ENCODE measurements at regions not wholly inside any gene's neighbourhood (a gene's known extent, or its start where the extent isn't known, plus 50 kb on each side); places are given as distances from the start of the nearest gene placed in this dataset.

GRCh38 chr5:60473654-60474053 is 226.3 kb downstream of the DEPDC1B start (continued):
- TF ChIP-seq, protein P1, sequence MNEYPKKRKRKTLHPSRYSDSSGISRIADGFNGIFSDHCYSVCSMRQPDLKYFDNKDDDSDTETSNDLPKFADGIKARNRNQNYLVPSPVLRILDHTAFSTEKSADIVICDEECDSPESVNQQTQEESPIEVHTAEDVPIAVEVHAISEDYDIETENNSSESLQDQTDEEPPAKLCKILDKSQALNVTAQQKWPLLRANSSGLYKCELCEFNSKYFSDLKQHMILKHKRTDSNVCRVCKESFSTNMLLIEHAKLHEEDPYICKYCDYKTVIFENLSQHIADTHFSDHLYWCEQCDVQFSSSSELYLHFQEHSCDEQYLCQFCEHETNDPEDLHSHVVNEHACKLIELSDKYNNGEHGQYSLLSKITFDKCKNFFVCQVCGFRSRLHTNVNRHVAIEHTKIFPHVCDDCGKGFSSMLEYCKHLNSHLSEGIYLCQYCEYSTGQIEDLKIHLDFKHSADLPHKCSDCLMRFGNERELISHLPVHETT (CRISPR knock-in tag; conservative IDR thresholded peaks at IDR 0.05): no peak
- TF ChIP-seq, protein P2, sequence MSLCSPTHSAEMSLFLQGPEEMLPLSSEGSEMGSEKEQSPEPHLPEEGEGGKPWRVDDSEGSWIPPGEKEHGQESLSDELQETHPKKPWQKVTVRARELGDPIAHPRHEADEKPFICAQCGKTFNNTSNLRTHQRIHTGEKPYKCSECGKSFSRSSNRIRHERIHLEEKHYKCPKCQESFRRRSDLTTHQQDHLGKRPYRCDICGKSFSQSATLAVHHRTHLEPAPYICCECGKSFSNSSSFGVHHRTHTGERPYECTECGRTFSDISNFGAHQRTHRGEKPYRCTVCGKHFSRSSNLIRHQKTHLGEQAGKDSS (CRISPR knock-in tag; IDR thresholded peaks at IDR 0.05; ENCODE audit: borderline replicate concordance, low read depth): no peak
- TF ChIP-seq ZBTB42 (CRISPR knock-in tag; IDR thresholded peaks at IDR 0.05): no peak
- TF ChIP-seq CREB3 (CRISPR knock-in tag; IDR thresholded peaks at IDR 0.05): no peak
- TF ChIP-seq IRX3 (CRISPR knock-in tag; IDR thresholded peaks at IDR 0.05; ENCODE audit: borderline replicate concordance, low read depth): no peak
- no peak for TF ChIP-seq FOXP1 (IDR thresholded peaks at IDR 0.05)
- no peak for TF ChIP-seq FOXP1 (CRISPR knock-in tag; IDR thresholded peaks at IDR 0.05)
- TF ChIP-seq ZNF235 (CRISPR knock-in tag; IDR thresholded peaks at IDR 0.05; ENCODE audit: borderline replicate concordance): no peak
- no peak for TF ChIP-seq ZNF780A (CRISPR knock-in tag; IDR thresholded peaks at IDR 0.05)
- TF ChIP-seq, protein P3, sequence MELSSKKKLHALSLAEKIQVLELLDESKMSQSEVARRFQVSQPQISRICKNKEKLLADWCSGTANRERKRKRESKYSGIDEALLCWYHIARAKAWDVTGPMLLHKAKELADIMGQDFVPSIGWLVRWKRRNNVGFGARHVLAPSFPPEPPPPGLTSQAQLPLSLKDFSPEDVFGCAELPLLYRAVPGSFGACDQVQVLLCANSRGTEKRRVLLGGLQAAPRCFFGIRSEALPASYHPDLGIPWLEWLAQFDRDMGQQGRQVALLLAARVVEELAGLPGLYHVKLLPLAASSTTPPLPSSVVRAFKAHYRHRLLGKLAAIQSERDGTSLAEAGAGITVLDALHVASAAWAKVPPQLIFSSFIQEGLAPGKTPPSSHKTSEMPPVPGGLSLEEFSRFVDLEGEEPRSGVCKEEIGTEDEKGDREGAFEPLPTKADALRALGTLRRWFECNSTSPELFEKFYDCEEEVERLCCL (CRISPR knock-in tag; IDR thresholded peaks at IDR 0.05; ENCODE audit: borderline replicate concordance): no peak
- no peak for TF ChIP-seq DNMT1 (CRISPR knock-in tag; IDR thresholded peaks at IDR 0.05)
- no peak for TF ChIP-seq ATF1 (CRISPR knock-in tag; IDR thresholded peaks at IDR 0.05)
- no peak for TF ChIP-seq NCOR1 (IDR thresholded peaks at IDR 0.05; ENCODE audit: borderline replicate concordance, low read length)
- peak; percentile 83 for TF ChIP-seq NR2F2 (IDR thresholded peaks at IDR 0.05; ENCODE audit: borderline replicate concordance, low read depth)
- no peak for TF ChIP-seq ZNF547 (CRISPR knock-in tag; IDR thresholded peaks at IDR 0.05)
- TF ChIP-seq, protein P4, sequence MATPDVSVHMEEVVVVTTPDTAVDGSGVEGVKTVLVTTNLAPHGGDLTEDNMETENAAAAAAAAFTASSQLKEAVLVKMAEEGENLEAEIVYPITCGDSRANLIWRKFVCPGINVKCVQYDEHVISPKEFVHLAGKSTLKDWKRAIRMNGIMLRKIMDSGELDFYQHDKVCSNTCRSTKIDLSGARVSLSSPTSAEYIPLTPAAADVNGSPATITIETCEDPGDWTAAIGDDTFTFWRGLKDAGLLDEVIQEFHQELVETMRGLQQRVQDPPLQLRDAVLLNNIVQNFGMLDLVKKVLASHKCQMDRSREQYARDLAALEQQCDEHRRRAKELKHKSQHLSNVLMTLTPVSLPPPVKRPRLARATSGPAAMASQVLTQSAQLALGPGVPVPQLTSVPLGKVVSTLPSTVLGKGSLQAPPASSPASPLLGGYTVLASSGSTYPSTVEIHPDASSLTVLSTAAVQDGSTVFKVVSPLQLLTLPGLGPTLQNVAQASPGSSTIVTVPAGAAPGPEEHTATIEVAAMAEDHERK (CRISPR knock-in tag; IDR thresholded peaks at IDR 0.05; ENCODE audit: low read depth): no peak
- no peak for TF ChIP-seq ZNF3 (CRISPR knock-in tag; IDR thresholded peaks at IDR 0.05)
- TF ChIP-seq ZFX (CRISPR knock-in tag; IDR thresholded peaks at IDR 0.05; ENCODE audit: low read depth): no peak
- no peak for TF ChIP-seq RXRA (CRISPR knock-in tag; IDR thresholded peaks at IDR 0.05)
- TF ChIP-seq, protein P5, sequence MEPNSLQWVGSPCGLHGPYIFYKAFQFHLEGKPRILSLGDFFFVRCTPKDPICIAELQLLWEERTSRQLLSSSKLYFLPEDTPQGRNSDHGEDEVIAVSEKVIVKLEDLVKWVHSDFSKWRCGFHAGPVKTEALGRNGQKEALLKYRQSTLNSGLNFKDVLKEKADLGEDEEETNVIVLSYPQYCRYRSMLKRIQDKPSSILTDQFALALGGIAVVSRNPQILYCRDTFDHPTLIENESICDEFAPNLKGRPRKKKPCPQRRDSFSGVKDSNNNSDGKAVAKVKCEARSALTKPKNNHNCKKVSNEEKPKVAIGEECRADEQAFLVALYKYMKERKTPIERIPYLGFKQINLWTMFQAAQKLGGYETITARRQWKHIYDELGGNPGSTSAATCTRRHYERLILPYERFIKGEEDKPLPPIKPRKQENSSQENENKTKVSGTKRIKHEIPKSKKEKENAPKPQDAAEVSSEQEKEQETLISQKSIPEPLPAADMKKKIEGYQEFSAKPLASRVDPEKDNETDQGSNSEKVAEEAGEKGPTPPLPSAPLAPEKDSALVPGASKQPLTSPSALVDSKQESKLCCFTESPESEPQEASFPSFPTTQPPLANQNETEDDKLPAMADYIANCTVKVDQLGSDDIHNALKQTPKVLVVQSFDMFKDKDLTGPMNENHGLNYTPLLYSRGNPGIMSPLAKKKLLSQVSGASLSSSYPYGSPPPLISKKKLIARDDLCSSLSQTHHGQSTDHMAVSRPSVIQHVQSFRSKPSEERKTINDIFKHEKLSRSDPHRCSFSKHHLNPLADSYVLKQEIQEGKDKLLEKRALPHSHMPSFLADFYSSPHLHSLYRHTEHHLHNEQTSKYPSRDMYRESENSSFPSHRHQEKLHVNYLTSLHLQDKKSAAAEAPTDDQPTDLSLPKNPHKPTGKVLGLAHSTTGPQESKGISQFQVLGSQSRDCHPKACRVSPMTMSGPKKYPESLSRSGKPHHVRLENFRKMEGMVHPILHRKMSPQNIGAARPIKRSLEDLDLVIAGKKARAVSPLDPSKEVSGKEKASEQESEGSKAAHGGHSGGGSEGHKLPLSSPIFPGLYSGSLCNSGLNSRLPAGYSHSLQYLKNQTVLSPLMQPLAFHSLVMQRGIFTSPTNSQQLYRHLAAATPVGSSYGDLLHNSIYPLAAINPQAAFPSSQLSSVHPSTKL (CRISPR knock-in tag; IDR thresholded peaks at IDR 0.05): peak; percentile 78
- no peak for TF ChIP-seq SMC3 (IDR thresholded peaks at IDR 0.05; ENCODE audit: low read length)
- TF ChIP-seq RBM22 (optimal IDR thresholded peaks at IDR 0.05; ENCODE audit: low read length): no peak
- no peak for TF ChIP-seq ZNF282 (IDR thresholded peaks at IDR 0.05; ENCODE audit: partially characterized antibody)
